Esophagus mucosa (tissue), 1 donor: ENCODE measurements at regions not wholly inside any gene's neighbourhood (a gene's known extent, or its start where the extent isn't known, plus 50 kb on each side); places are given as distances from the start of the nearest gene placed in this dataset.
"Not testable (repeated sequence)": the region's sequence is repeated elsewhere in the genome, so short reads cannot be mapped to it uniquely, and the experiment has no call there.

Source experiments
- ATAC-seq: fragments of 200-7000 bp; cut with Tn5 transposase; one replicate; pipeline ENCODE4 v1.9.1; 2020
- donor health status: DM: yes; HTN: yes; CAD: no.

- peak; percentile 74 for ATAC-seq
These were observed 73.5 kb downstream of the NPIPA8 start for GRCh38 chr16:18263046-18263445.

GRCh38 chr16:18261848-18262247, 74.7 kb downstream of the NPIPA8 start:
- ATAC-seq: peak; percentile 92

GRCh38 chr16:18259496-18260176, 76.9 kb downstream of the NPIPA8 start:
- ATAC-seq: not testable (repeated sequence)

GRCh38 chr16:18252943-18253342, 83.6 kb downstream of the NPIPA8 start:
- ATAC-seq: not testable (repeated sequence)

- ATAC-seq: not testable (repeated sequence)
These were observed 106.0 kb downstream of the NPIPA8 start for GRCh38 chr16:18230505-18230904.

- ATAC-seq: not testable (repeated sequence)
These were observed 114.2 kb downstream of the NPIPA8 start for GRCh38 chr16:18222054-18223009.

- not testable (repeated sequence) for ATAC-seq
These were observed 118.8 kb downstream of the NPIPA8 start for GRCh38 chr16:18217741-18218140.

- not testable (repeated sequence) for ATAC-seq
These were observed 119.7 kb downstream of the NPIPA8 start for GRCh38 chr16:18216814-18217213.

- not testable (repeated sequence) for ATAC-seq
These were observed 122.7 kb downstream of the NPIPA8 start for GRCh38 chr16:18213810-18214209.

- not testable (repeated sequence) for ATAC-seq
These were observed 125.0 kb downstream of the NPIPA8 start for GRCh38 chr16:18211505-18211904.

- not testable (repeated sequence) for ATAC-seq
These were observed 131.8 kb downstream of the NPIPA8 start for GRCh38 chr16:18204786-18205185.

GRCh38 chr16:18204309-18204708, 132.2 kb downstream of the NPIPA8 start:
- ATAC-seq: not testable (repeated sequence)

GRCh38 chr16:18201511-18201910, 135.0 kb downstream of the NPIPA8 start:
- ATAC-seq: not testable (repeated sequence)

GRCh38 chr16:18192389-18192788, 144.1 kb downstream of the NPIPA8 start:
- ATAC-seq: peak; percentile 83

GRCh38 chr16:18190179-18190578, 146.4 kb downstream of the NPIPA8 start:
- ATAC-seq: peak; percentile 48

GRCh38 chr16:18184755-18185154, 151.8 kb downstream of the NPIPA8 start:
- not testable (repeated sequence) for ATAC-seq

- peak; percentile 59 for ATAC-seq
These were observed 155.5 kb downstream of the NPIPA8 start for GRCh38 chr16:18181028-18181427.

GRCh38 chr16:18173945-18174497, 162.5 kb downstream of the NPIPA8 start:
- ATAC-seq: peak; percentile 33

- not testable (repeated sequence) for ATAC-seq
These were observed 174.2 kb downstream of the NPIPA8 start for GRCh38 chr16:18162293-18162692.

- not testable (repeated sequence) for ATAC-seq
These were observed 175.3 kb downstream of the NPIPA8 start for GRCh38 chr16:18161224-18161623.

GRCh38 chr16:18159185-18159584, 177.4 kb downstream of the NPIPA8 start:
- ATAC-seq: not testable (repeated sequence)

- not testable (repeated sequence) for ATAC-seq
These were observed 178.7 kb downstream of the NPIPA8 start for GRCh38 chr16:18157854-18158253.

- peak; percentile 64 for ATAC-seq
These were observed 183.7 kb downstream of the NPIPA8 start for GRCh38 chr16:18152832-18153231.
